Gastrocnemius medialis (tissue), 4 donors: ENCODE measurements at regions not wholly inside any gene's neighbourhood (a gene's known extent, or its start where the extent isn't known, plus 50 kb on each side); places are given as distances from the start of the nearest gene placed in this dataset.

Experiments
- CTCF ChIP-seq, 5 experiments: fragments of 450-650 bp in 3 of 5; fragments of 200-600 bp in 2 of 5; sonication (generic) in 2 of 5; IDR thresholded peaks in 4 of 5; conservative IDR thresholded peaks in 1 of 5; 1 replicate in 4 of 5; 2 replicates in 1 of 5; pipeline ENCODE4 v1.5.1; 2016 to 2019; ENCODE audit warnings: antibody characterized with exemption in 5 of 5, mild to moderate bottlenecking in 3 of 5, moderate library complexity in 3 of 5
- POLR2A ChIP-seq, 2 donors: fragments of 450-650 bp; IDR thresholded peaks; one replicate each; pipeline ENCODE4 v1.6.1; 2017; ENCODE audit warnings: antibody characterized with exemption in 2 of 2, mild to moderate bottlenecking in 2 of 2, moderate library complexity in 2 of 2

- TF ChIP-seq CTCF (IDR thresholded peaks at IDR 0.05 in 4 of 5, conservative IDR thresholded peaks at IDR 0.05 in 1 of 5) (no peak), POLR2A (IDR thresholded peaks at IDR 0.05) (no peak)
Observed at GRCh38 chr2:35281702-35282101, 1073.9 kb upstream of the CRIM1 start.
